OCI-LY1 (cell line): ENCODE measurements at regions not wholly inside any gene's neighbourhood (a gene's known extent, or its start where the extent isn't known, plus 50 kb on each side); places are given as distances from the start of the nearest gene placed in this dataset.

Experiments
- H2AFZ ChIP-seq: fragments of 200-600 bp; sonication (generic), shearing (Covaris generic); 2 replicates; pipeline ENCODE4 v1.6.0; 2014; ENCODE audit warnings: antibody characterized with exemption, mild to moderate bottlenecking, low read length
- H3F3A ChIP-seq: fragments of 200-600 bp; sonication (generic), shearing (Covaris generic); 2 replicates; pipeline ENCODE4 v1.6.0; 2014; ENCODE audit warnings: mild to moderate bottlenecking, antibody characterized with exemption, low read length, moderate library complexity; ENCODE audit not compliant: insufficient read depth
- H3K27ac ChIP-seq: fragments of 200-600 bp; sonication (generic); 2 replicates; pipeline ENCODE4 v1.5.1; 2014; ENCODE audit warnings: low read length, mixed run types, mild to moderate bottlenecking, low read depth; ENCODE audit not compliant: poor library complexity, severe bottlenecking
- H3K27me3 ChIP-seq: fragments of 200-600 bp; sonication (generic); 2 replicates; pipeline ENCODE4 v1.6.0; 2014; ENCODE audit warnings: antibody characterized with exemption, mild to moderate bottlenecking, low read length, moderate library complexity; ENCODE audit not compliant: insufficient read depth
- H3K36me3 ChIP-seq: fragments of 200-600 bp; sonication (generic); 2 replicates; pipeline ENCODE4 v1.6.1; 2014; ENCODE audit warnings: mild to moderate bottlenecking, antibody characterized with exemption, low read length, moderate library complexity, mixed read lengths; ENCODE audit not compliant: insufficient read depth
- H3K4me1 ChIP-seq: fragments of 200-600 bp; sonication (generic); 2 replicates; pipeline ENCODE4 v1.5.1; 2014; ENCODE audit warnings: mild to moderate bottlenecking, low read length, moderate library complexity; ENCODE audit not compliant: insufficient read depth, severe bottlenecking
- H3K4me2 ChIP-seq: fragments of 200-600 bp; sonication (generic), shearing (Covaris generic); 2 replicates; pipeline ENCODE4 v1.6.1; 2014; ENCODE audit warnings: low read length
- H3K4me3 ChIP-seq: fragments of 200-600 bp; sonication (generic); 2 replicates; pipeline ENCODE4 v1.5.1; 2014; ENCODE audit warnings: low read length, low read depth, mild to moderate bottlenecking, mixed read lengths; ENCODE audit not compliant: poor library complexity, severe bottlenecking
- H3K79me2 ChIP-seq: fragments of 200-600 bp; shearing (Covaris generic); 2 replicates; pipeline ENCODE4 v1.6.1; 2016; ENCODE audit warnings: mixed run types, low read length, mixed read lengths; ENCODE audit not compliant: insufficient read depth
- H3K9ac ChIP-seq: fragments of 200-600 bp; sonication (generic), shearing (Covaris generic); 2 replicates; pipeline ENCODE4 v1.6.1; 2014; ENCODE audit warnings: mild to moderate bottlenecking, low read length, mixed read lengths
- H3K9me2 ChIP-seq: fragments of 200-600 bp; sonication (generic), shearing (Covaris generic); 2 replicates; pipeline ENCODE4 v1.6.1; 2014; ENCODE audit warnings: low read depth, mild to moderate bottlenecking, low read length, mixed read lengths
- H3K9me3 ChIP-seq: fragments of 200-600 bp; shearing (Covaris generic); 2 replicates; pipeline ENCODE4 v1.6.1; 2014; ENCODE audit warnings: low read length, mixed read lengths
- H4K20me1 ChIP-seq: fragments of 200-600 bp; sonication (generic), shearing (Covaris generic); 2 replicates; pipeline ENCODE4 v1.6.0; 2016; ENCODE audit warnings: mild to moderate bottlenecking, low read length; ENCODE audit not compliant: insufficient read depth
- EZH2 ChIP-seq: fragments of 200-600 bp; sonication (generic), shearing (Covaris generic); IDR thresholded peaks from 2 replicates; pipeline ENCODE4 v1.8.0; 2017; ENCODE audit warnings: borderline replicate concordance, mixed run types, mild to moderate bottlenecking, antibody characterized with exemption, low read length, moderate library complexity, mixed read lengths
- TF ChIP-seq, protein P1 (sequence below): fragments of 200-600 bp; sonication (generic), shearing (Covaris generic); IDR thresholded peaks from 2 replicates; pipeline ENCODE4 v1.5.1; 2017; ENCODE audit warnings: mild to moderate bottlenecking, antibody characterized with exemption, low read length, moderate library complexity, mixed read lengths

DNA sequence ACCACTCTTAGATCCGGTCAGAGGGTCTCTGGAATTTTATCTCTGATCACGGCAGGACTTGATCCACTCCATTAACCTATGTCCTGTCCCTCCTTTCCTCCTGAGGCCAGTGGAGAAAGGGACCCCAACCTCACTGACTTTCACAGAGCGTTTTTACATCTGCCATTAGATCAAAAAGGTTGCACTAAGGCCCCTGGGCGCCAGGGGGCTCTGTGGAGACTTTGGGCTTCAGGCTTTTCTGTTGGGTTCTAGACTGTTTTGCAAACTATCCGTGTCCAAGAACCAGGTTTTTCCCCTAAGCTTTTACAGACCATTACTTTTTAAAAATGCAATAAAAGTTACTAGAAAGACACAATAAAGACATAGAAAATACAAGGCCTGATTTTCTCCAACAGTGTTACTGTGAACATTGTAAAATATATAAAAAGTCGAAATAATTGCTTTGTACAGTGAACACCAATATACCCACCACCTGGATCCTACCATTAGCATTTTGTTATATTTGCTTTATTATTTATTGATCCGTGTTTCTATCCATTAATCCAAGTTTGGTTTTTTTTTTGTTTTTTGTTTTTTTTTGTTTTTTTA is 159.7 kb downstream of the POLR2M start:
- no peak overlapping the region for H3K9ac ChIP-seq
- no peaks in the 10 kb centered on the region for H3K4me1 ChIP-seq
- H3K4me2 ChIP-seq: no peak overlapping the region
- no peaks in the 10 kb centered on the region for H3K9me2 ChIP-seq
- no peak overlapping the region for H2AFZ ChIP-seq
- H4K20me1 ChIP-seq: no peaks in the 10 kb centered on the region
- H3K9me3 ChIP-seq: no peaks in the 10 kb centered on the region
- no peaks in the 10 kb centered on the region for H3K79me2 ChIP-seq
- TF ChIP-seq, protein P1, sequence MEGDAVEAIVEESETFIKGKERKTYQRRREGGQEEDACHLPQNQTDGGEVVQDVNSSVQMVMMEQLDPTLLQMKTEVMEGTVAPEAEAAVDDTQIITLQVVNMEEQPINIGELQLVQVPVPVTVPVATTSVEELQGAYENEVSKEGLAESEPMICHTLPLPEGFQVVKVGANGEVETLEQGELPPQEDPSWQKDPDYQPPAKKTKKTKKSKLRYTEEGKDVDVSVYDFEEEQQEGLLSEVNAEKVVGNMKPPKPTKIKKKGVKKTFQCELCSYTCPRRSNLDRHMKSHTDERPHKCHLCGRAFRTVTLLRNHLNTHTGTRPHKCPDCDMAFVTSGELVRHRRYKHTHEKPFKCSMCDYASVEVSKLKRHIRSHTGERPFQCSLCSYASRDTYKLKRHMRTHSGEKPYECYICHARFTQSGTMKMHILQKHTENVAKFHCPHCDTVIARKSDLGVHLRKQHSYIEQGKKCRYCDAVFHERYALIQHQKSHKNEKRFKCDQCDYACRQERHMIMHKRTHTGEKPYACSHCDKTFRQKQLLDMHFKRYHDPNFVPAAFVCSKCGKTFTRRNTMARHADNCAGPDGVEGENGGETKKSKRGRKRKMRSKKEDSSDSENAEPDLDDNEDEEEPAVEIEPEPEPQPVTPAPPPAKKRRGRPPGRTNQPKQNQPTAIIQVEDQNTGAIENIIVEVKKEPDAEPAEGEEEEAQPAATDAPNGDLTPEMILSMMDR: peak; percentile 84
- TF ChIP-seq EZH2: no peak
- H3K4me3 ChIP-seq: no peak overlapping the region
- H3K27me3 ChIP-seq: no peaks in the 10 kb centered on the region
- no peak overlapping the region for H3K27ac ChIP-seq
- H3F3A ChIP-seq: no peaks in the 10 kb centered on the region
- H3K36me3 ChIP-seq: no peaks in the 10 kb centered on the region

DNA sequence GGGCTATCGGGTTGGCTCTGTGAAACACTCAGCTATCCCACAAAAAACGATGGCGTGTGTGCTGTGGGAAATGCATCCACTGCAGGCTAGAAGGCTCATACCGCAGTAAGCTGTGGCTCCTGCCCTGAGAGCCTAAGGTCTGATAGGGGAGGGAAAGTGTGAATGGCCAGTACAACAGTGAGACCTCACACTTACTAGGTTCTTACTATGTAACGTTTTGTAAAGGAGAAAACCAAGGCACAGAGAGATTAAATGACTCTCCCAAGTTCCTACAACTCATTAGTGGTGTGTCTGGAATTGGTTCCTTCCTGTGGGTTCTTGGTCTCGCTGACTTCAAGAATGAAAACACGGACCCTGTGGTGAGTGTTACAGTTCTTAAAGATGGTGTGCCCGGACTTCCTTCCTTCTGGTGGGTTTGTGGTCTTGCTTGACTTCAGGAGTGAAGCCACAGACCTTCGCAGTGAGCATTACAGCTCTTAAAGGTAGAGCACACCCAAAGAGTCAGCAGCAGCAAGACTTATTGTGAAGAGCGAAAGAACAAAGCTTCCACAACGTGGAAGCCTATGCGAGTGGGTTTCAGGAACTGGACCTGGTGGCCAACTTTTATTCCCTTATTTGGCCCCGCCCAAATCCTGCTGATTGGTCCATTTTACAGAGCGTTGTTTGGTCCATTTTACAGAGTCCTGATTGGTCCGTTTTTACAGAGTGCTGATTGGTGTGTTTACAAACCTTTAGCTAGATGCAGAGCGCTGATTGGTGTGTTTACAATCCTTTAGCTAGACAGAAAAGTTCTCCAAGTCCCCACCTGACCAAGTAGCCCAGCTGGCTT is 161.7 kb downstream of the POLR2M start:
- no peaks in the 10 kb centered on the region for H3K79me2 ChIP-seq
- H3K27ac ChIP-seq: no peak overlapping the region
- no peak overlapping the region for H2AFZ ChIP-seq
- no peaks in the 10 kb centered on the region for H3K27me3 ChIP-seq
- H3K9ac ChIP-seq: no peak overlapping the region
- no peaks in the 10 kb centered on the region for H3F3A ChIP-seq
- no peaks in the 10 kb centered on the region for H3K9me2 ChIP-seq
- TF ChIP-seq EZH2: no peak
- TF ChIP-seq, protein P1: no peak
- no peak overlapping the region for H3K4me3 ChIP-seq
- H3K4me1 ChIP-seq: no peaks in the 10 kb centered on the region
- no peaks in the 10 kb centered on the region for H3K36me3 ChIP-seq
- H4K20me1 ChIP-seq: no peaks in the 10 kb centered on the region
- H3K9me3 ChIP-seq: no peaks in the 10 kb centered on the region
- no peak overlapping the region for H3K4me2 ChIP-seq

DNA sequence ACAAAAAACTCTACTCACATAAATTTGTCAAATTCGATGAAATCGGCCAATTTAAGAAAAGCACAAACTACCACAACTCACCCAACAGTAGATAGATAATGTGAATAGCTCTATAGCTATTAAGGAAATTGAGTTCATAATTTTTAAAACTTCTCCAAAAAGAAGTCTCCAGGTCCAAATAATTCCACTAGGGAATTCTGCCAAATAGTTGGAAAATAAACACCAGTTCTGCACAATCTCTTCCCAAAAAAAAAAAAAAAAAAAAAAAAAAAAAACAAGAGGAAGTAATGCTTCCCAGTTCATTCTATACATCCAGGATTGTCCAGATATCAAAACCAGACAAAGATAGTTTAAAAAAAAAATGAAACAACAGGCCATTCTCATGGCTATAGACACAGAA is 164.2 kb downstream of the POLR2M start:
- H3K9me3 ChIP-seq: no peaks in the 10 kb centered on the region
- no peak for TF ChIP-seq EZH2
- TF ChIP-seq, protein P1: no peak
- H3K27ac ChIP-seq: no peak overlapping the region
- no peak overlapping the region for H3K4me2 ChIP-seq
- H3F3A ChIP-seq: no peaks in the 10 kb centered on the region
- no peaks in the 10 kb centered on the region for H3K9me2 ChIP-seq
- H3K79me2 ChIP-seq: no peaks in the 10 kb centered on the region
- no peak overlapping the region for H2AFZ ChIP-seq
- no peak overlapping the region for H3K9ac ChIP-seq
- no peaks in the 10 kb centered on the region for H3K4me1 ChIP-seq
- no peaks in the 10 kb centered on the region for H4K20me1 ChIP-seq
- no peaks in the 10 kb centered on the region for H3K36me3 ChIP-seq
- no peaks in the 10 kb centered on the region for H3K27me3 ChIP-seq
- H3K4me3 ChIP-seq: no peak overlapping the region
